ENCODE measurements at regions not wholly inside any gene's neighbourhood (a gene's known extent, or its start where the extent isn't known, plus 50 kb on each side); places are given as distances from the start of the nearest gene placed in this dataset.

DNA sequence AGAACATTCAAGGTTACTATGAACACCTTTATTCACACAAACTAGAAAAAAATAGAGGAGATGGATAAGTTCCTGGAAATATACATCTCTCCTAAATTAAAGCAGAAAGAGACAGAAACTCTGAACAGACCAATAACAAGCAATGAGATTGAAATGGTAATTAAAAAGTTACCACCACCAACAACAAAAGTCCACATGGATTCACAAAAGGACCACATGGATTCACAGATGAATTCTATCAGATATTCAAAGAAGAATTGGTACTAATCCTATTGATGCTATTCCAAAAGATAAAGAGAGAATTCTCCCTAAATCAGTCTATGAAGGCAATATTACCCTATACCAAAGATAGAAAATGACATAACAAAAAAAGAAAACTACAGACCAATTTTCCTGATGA lies 518.9 kb downstream of the PRDM9 start:
- no peaks in the 10 kb centered on the region for H3K27me3 ChIP-seq (ENCODE audit: insufficient read depth, poor library complexity, severe bottlenecking)
- H3K27ac ChIP-seq (replicated peaks): no peak overlapping the region
- DNase-seq (ENCODE audit: low read depth in 1 of 2, low spot score in 1 of 2): no peak
- no peak overlapping the region for H3K4me3 ChIP-seq (replicated peaks; ENCODE audit: insufficient read depth, low read length)
- no peak for TF ChIP-seq GABPA (IDR thresholded peaks at IDR 0.05; ENCODE audit: low read depth)
- TF ChIP-seq, protein P1, sequence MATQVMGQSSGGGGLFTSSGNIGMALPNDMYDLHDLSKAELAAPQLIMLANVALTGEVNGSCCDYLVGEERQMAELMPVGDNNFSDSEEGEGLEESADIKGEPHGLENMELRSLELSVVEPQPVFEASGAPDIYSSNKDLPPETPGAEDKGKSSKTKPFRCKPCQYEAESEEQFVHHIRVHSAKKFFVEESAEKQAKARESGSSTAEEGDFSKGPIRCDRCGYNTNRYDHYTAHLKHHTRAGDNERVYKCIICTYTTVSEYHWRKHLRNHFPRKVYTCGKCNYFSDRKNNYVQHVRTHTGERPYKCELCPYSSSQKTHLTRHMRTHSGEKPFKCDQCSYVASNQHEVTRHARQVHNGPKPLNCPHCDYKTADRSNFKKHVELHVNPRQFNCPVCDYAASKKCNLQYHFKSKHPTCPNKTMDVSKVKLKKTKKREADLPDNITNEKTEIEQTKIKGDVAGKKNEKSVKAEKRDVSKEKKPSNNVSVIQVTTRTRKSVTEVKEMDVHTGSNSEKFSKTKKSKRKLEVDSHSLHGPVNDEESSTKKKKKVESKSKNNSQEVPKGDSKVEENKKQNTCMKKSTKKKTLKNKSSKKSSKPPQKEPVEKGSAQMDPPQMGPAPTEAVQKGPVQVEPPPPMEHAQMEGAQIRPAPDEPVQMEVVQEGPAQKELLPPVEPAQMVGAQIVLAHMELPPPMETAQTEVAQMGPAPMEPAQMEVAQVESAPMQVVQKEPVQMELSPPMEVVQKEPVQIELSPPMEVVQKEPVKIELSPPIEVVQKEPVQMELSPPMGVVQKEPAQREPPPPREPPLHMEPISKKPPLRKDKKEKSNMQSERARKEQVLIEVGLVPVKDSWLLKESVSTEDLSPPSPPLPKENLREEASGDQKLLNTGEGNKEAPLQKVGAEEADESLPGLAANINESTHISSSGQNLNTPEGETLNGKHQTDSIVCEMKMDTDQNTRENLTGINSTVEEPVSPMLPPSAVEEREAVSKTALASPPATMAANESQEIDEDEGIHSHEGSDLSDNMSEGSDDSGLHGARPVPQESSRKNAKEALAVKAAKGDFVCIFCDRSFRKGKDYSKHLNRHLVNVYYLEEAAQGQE (IDR thresholded peaks at IDR 0.05; ENCODE audit: insufficient replicate concordance, low read depth): no peak
- TF ChIP-seq, protein P2, sequence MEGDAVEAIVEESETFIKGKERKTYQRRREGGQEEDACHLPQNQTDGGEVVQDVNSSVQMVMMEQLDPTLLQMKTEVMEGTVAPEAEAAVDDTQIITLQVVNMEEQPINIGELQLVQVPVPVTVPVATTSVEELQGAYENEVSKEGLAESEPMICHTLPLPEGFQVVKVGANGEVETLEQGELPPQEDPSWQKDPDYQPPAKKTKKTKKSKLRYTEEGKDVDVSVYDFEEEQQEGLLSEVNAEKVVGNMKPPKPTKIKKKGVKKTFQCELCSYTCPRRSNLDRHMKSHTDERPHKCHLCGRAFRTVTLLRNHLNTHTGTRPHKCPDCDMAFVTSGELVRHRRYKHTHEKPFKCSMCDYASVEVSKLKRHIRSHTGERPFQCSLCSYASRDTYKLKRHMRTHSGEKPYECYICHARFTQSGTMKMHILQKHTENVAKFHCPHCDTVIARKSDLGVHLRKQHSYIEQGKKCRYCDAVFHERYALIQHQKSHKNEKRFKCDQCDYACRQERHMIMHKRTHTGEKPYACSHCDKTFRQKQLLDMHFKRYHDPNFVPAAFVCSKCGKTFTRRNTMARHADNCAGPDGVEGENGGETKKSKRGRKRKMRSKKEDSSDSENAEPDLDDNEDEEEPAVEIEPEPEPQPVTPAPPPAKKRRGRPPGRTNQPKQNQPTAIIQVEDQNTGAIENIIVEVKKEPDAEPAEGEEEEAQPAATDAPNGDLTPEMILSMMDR (IDR thresholded peaks at IDR 0.05; ENCODE audit: insufficient read depth, low read length): no peak
- TF ChIP-seq SPI1 (IDR thresholded peaks at IDR 0.05; ENCODE audit: borderline replicate concordance, low read depth): no peak
- no peak for TF ChIP-seq POLR2AphosphoS5 (IDR thresholded peaks at IDR 0.05; ENCODE audit: low read depth)

DNA sequence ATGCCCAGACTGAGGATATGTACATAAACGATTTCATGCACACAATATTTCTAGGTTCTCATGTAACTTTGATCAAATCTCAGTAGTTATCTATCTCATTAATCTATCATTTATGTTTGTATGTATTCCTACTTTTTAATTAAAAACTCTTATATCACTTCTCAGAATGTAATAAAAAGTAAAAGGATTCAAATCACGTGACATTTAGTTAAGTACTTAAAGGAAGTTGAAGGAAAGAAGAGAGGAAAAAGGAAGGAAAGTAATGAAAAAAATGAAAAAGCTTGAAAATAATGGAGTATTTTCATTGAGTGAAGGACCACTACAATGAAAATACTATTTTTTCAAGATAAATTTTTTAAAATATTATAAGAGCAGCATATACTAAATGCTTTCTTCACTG lies 535.3 kb downstream of the PRDM9 start:
- no peak for DNase-seq (ENCODE audit: low read depth in 1 of 2, low spot score in 1 of 2)
- no peak overlapping the region for H3K27ac ChIP-seq (replicated peaks)
- no peaks in the 10 kb centered on the region for H3K27me3 ChIP-seq (ENCODE audit: insufficient read depth, poor library complexity, severe bottlenecking)
- H3K4me3 ChIP-seq (replicated peaks; ENCODE audit: insufficient read depth, low read length): no peak overlapping the region
- TF ChIP-seq, protein P2 (IDR thresholded peaks at IDR 0.05; ENCODE audit: insufficient read depth, low read length): no peak
- TF ChIP-seq POLR2AphosphoS5 (IDR thresholded peaks at IDR 0.05; ENCODE audit: low read depth): no peak
- TF ChIP-seq, protein P1 (IDR thresholded peaks at IDR 0.05; ENCODE audit: insufficient replicate concordance, low read depth): no peak
- no peak for TF ChIP-seq GABPA (IDR thresholded peaks at IDR 0.05; ENCODE audit: low read depth)
- TF ChIP-seq SPI1 (IDR thresholded peaks at IDR 0.05; ENCODE audit: borderline replicate concordance, low read depth): no peak

DNA sequence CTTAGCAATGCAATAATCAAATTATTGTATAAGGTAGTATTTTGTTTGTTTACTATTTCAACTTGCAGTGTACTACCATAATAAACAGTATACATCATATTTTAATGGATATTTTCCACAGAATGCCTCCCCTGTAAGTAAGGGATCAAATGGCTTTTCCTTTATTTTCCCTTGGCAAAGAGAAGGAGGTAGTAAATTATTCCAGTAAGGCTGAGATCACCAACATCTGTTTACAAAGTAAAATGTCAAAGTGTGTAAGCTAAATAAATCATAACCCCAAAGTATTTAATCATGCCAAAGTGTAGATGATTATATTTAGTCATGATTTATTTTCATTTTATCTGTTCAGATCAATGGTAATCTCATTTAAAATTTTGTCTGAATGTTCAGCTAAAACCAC lies 537.6 kb downstream of the PRDM9 start:
- Histone ChIP-seq H3K27me3 (ENCODE audit: insufficient read depth, poor library complexity, severe bottlenecking) (no peaks in the 10 kb centered on the region), H3K4me3 (replicated peaks; ENCODE audit: insufficient read depth, low read length) (no peak overlapping the region), H3K27ac (replicated peaks) (no peak overlapping the region)
- TF ChIP-seq, protein P2 (IDR thresholded peaks at IDR 0.05; ENCODE audit: insufficient read depth, low read length): no peak
- TF ChIP-seq POLR2AphosphoS5 (IDR thresholded peaks at IDR 0.05; ENCODE audit: low read depth) (no peak), SPI1 (IDR thresholded peaks at IDR 0.05; ENCODE audit: borderline replicate concordance, low read depth) (no peak), GABPA (IDR thresholded peaks at IDR 0.05; ENCODE audit: low read depth) (no peak)
- TF ChIP-seq, protein P1 (IDR thresholded peaks at IDR 0.05; ENCODE audit: insufficient replicate concordance, low read depth): no peak
- no peak for DNase-seq (ENCODE audit: low read depth in 1 of 2, low spot score in 1 of 2)

Measured in HL-60 (cell line).